ENCODE measurements at regions not wholly inside any gene's neighbourhood (a gene's known extent, or its start where the extent isn't known, plus 50 kb on each side); places are given as distances from the start of the nearest gene placed in this dataset.

DNA sequence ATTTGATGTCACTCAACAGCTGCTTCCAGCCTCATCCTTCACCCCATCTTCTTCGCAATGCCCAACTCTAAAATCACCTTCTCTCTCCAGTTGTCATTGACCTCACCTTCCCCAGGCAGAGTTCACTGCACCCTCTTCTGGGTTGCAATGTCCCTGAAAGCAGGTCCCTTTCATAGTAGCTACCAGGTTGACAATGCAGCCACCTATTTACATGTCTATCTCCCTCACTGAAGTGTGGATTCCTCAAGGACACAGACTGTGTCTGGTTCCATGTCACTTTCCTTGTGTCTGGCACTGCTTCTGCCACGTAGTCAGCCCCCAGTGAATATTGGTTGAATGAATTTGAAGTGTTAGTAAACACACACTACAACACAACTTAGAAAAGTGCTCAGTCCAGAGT lies 445.5 kb upstream of the WWC1 start:
- intact Hi-C loops (cut with DNase I; ENCODE audit: low total_unique reads) (no loop called here), in situ Hi-C loops (cut with MboI; ENCODE audit: low pct_ligation_motif_present in 1 of 4, low pct_unique_long_range_greater_than_20kb in 1 of 4, low sequenced_read_pairs in 3 of 4) (no loop called here)
- WGBS, 2 donors (ENCODE audit: low coverage in 1 of 2) = 63% methylated on average over 2 of the region's 2 CpGs; no CpG with 5 or more reads in 1 of the 2 donors

DNA sequence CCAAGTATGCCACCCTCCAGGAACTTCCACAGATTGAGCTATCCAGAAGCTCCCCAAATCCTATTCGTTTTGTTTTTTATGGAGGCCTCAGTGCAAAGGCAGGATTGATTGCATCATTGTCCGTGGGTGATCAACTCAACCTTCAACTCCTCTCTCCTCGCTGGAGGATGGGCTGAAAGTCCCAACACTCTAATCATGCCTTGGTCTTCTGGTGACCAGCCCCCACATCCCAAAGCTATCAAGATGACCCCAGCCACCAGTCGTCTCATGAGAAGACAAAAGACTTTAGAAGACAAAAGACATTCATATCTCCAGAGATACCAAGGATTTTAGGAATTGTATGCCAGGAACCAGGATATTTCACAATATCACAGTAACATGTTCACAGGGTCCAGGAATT lies 441.6 kb upstream of the WWC1 start:
- no peaks in the 10 kb centered on the region for H3K4me1 ChIP-seq
- in situ Hi-C loops (cut with MboI; ENCODE audit: low pct_ligation_motif_present in 1 of 4, low pct_unique_long_range_greater_than_20kb in 1 of 4, low sequenced_read_pairs in 3 of 4) = no loop called here
- TF ChIP-seq EP300 (IDR thresholded peaks at IDR 0.05; ENCODE audit: low read depth) = no peak
- no peak for TF ChIP-seq POLR2AphosphoS5 (IDR thresholded peaks at IDR 0.05)
- TF ChIP-seq, protein P1, sequence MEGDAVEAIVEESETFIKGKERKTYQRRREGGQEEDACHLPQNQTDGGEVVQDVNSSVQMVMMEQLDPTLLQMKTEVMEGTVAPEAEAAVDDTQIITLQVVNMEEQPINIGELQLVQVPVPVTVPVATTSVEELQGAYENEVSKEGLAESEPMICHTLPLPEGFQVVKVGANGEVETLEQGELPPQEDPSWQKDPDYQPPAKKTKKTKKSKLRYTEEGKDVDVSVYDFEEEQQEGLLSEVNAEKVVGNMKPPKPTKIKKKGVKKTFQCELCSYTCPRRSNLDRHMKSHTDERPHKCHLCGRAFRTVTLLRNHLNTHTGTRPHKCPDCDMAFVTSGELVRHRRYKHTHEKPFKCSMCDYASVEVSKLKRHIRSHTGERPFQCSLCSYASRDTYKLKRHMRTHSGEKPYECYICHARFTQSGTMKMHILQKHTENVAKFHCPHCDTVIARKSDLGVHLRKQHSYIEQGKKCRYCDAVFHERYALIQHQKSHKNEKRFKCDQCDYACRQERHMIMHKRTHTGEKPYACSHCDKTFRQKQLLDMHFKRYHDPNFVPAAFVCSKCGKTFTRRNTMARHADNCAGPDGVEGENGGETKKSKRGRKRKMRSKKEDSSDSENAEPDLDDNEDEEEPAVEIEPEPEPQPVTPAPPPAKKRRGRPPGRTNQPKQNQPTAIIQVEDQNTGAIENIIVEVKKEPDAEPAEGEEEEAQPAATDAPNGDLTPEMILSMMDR (IDR thresholded peaks at IDR 0.05) = no peak
- no peak for TF ChIP-seq POLR2A (IDR thresholded peaks at IDR 0.05)
- no peaks in the 10 kb centered on the region for H3K9me3 ChIP-seq
- intact Hi-C loops (cut with DNase I; ENCODE audit: low total_unique reads) = no loop called here
- no peaks in the 10 kb centered on the region for H3K27me3 ChIP-seq
- H3K36me3 ChIP-seq = no peaks in the 10 kb centered on the region
- H3K4me3 ChIP-seq = no peak overlapping the region
- DNase-seq = no peak
- no peak overlapping the region for H3K27ac ChIP-seq
- WGBS, 2 donors (ENCODE audit: low coverage in 1 of 2) = 79 to 80% methylated on average over 1 to 4 of the region's 4 CpGs

More for the DNA sequence above, 445.5 kb upstream of the WWC1 start:
- Histone ChIP-seq H3K27ac (no peak overlapping the region), H3K9me3 (no peaks in the 10 kb centered on the region), H3K4me3 (no peak overlapping the region), H3K36me3 (no peaks in the 10 kb centered on the region), H3K27me3 (no peaks in the 10 kb centered on the region), H3K4me1 (no peaks in the 10 kb centered on the region)
- TF ChIP-seq EP300 (IDR thresholded peaks at IDR 0.05; ENCODE audit: low read depth) = no peak
- TF ChIP-seq POLR2AphosphoS5 (IDR thresholded peaks at IDR 0.05) = no peak
- no peak for TF ChIP-seq POLR2A (IDR thresholded peaks at IDR 0.05)
- TF ChIP-seq, protein P1 (IDR thresholded peaks at IDR 0.05) = no peak
- no peak for DNase-seq

DNA sequence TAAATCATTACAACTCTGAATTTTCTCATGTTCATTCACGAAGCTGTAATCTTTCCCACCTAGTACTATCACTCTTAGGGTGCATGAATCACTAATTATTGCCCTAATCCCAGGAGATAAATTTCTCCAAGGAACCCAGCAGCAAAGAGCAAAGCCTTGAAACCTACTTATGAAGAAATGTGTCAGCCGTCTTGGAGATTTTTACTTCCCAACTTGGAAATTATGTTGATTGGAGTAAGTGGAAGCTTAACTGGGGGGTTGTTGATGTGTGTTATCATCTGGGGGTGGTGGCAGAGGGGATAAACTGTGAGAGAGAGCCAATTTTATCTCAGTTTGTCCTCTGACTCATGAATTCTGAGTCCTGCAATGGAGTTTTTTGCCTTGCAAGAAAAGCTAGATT lies 440.5 kb upstream of the WWC1 start:
- in situ Hi-C loops (cut with MboI; ENCODE audit: low pct_ligation_motif_present in 1 of 4, low pct_unique_long_range_greater_than_20kb in 1 of 4, low sequenced_read_pairs in 3 of 4) = no loop called here
- no peaks in the 10 kb centered on the region for H3K9me3 ChIP-seq
- TF ChIP-seq POLR2A (IDR thresholded peaks at IDR 0.05) = no peak
- no peak for TF ChIP-seq EP300 (IDR thresholded peaks at IDR 0.05; ENCODE audit: low read depth)
- TF ChIP-seq POLR2AphosphoS5 (IDR thresholded peaks at IDR 0.05) = no peak
- TF ChIP-seq, protein P1 (IDR thresholded peaks at IDR 0.05) = no peak
- intact Hi-C loops (cut with DNase I; ENCODE audit: low total_unique reads) = no loop called here
- WGBS, 2 donors (ENCODE audit: low coverage in 1 of 2) = 55 to 80% methylated on average over 2 of the region's 2 CpGs
- H3K27ac ChIP-seq = no peak overlapping the region
- H3K4me3 ChIP-seq = no peak overlapping the region
- no peaks in the 10 kb centered on the region for H3K4me1 ChIP-seq
- no peak for DNase-seq
- no peaks in the 10 kb centered on the region for H3K36me3 ChIP-seq
- no peaks in the 10 kb centered on the region for H3K27me3 ChIP-seq

DNA sequence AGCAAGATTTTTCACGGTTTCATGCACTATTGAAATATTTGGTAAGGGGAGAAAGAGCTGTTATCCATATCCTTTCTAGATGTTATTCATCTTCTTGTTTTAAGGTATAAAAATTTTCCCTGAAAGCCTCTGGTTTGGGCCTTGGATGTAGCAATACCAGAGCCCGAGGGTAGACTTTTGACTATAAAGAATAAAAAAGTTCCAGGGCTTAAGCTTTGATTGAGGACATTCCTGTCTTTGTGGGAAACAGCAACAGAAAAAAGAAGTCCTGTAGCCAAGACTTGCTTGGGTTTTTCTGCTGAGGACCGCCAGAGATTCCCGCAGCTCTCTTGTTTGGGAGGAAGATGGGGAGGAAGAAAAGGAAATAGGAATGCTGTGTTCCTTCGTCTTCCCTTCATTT lies 440.0 kb upstream of the WWC1 start:
- no peaks in the 10 kb centered on the region for H3K9me3 ChIP-seq
- no peaks in the 10 kb centered on the region for H3K4me1 ChIP-seq
- H3K4me3 ChIP-seq = no peak overlapping the region
- intact Hi-C loops (cut with DNase I; ENCODE audit: low total_unique reads) = no loop called here
- DNase-seq = no peak
- H3K27me3 ChIP-seq = no peaks in the 10 kb centered on the region
- 78 to 83% methylated on average over 5 of the region's 5 CpGs for WGBS, 2 donors (ENCODE audit: low coverage in 1 of 2)
- H3K27ac ChIP-seq = no peak overlapping the region
- TF ChIP-seq POLR2A (IDR thresholded peaks at IDR 0.05) (no peak), POLR2AphosphoS5 (IDR thresholded peaks at IDR 0.05) (no peak), EP300 (IDR thresholded peaks at IDR 0.05; ENCODE audit: low read depth) (no peak)
- TF ChIP-seq, protein P1 (IDR thresholded peaks at IDR 0.05) = no peak
- H3K36me3 ChIP-seq = no peaks in the 10 kb centered on the region
- in situ Hi-C loops (cut with MboI; ENCODE audit: low pct_ligation_motif_present in 1 of 4, low pct_unique_long_range_greater_than_20kb in 1 of 4, low sequenced_read_pairs in 3 of 4) = no loop called here

Data from transverse colon (tissue), 4 donors.